Keratinocyte (primary cell): ENCODE measurements at regions not wholly inside any gene's neighbourhood (a gene's known extent, or its start where the extent isn't known, plus 50 kb on each side); places are given as distances from the start of the nearest gene placed in this dataset.

Source experiments
- EZH2 ChIP-seq: IDR thresholded peaks from one replicate; pipeline ENCODE4 v1.6.1; 2012; ENCODE audit warnings: inconsistent platforms, mild to moderate bottlenecking, low read length, moderate library complexity
- TF ChIP-seq, protein P1 (sequence below), 3 experiments: IDR thresholded peaks in 1 of 3; conservative IDR thresholded peaks in 1 of 3; optimal IDR thresholded peaks in 1 of 3; 2 replicates in 2 of 3; 3 replicates in 1 of 3; pipeline versions ENCODE3 to v1.5.1; 2011; ENCODE audit warnings: low read length in 3 of 3, mild to moderate bottlenecking in 3 of 3, moderate library complexity in 2 of 3, control low read depth in 1 of 3, inconsistent platforms in 1 of 3; ENCODE audit not compliant: insufficient read depth in 2 of 3; ENCODE audit errors: extremely low read depth in 1 of 3

DNA sequence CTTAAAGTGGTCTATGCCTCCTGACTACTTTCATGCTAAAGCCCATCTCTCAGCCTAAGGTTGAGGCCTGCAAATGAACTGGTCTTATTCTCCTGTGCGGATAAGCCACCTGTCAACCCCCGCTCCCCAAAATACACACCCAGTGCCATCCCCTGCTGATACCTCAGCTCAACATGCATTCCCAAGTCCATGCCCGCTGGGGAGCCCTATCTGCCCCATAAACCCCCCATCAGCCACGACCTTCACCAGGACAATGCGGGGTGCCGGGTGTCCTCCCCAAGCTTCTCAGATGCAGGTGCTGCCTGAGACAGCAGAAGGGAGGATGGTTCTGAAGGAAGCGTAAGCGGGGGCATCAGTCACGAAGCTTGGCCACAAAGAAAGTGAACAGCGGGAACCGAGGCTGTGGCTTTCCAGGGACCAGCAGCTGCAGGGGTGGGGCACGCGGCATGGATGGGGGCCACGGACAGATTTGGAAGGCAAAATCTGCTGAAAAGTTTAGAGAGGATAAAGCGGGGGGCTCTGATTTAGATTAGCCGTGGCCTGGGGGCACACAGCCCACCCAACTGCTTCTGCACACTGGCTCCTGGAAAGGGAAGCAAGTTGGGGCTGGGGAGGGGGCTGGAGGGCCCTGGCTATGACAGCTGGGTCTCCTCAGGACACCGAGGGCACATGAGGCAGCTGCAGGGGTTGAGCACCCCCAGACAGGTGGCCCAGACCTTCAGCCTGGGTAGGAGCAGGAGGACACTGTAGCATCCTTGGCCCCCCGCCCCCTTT, 1391.9 kb downstream of the TBC1D22A start:
- TF ChIP-seq, protein P1, sequence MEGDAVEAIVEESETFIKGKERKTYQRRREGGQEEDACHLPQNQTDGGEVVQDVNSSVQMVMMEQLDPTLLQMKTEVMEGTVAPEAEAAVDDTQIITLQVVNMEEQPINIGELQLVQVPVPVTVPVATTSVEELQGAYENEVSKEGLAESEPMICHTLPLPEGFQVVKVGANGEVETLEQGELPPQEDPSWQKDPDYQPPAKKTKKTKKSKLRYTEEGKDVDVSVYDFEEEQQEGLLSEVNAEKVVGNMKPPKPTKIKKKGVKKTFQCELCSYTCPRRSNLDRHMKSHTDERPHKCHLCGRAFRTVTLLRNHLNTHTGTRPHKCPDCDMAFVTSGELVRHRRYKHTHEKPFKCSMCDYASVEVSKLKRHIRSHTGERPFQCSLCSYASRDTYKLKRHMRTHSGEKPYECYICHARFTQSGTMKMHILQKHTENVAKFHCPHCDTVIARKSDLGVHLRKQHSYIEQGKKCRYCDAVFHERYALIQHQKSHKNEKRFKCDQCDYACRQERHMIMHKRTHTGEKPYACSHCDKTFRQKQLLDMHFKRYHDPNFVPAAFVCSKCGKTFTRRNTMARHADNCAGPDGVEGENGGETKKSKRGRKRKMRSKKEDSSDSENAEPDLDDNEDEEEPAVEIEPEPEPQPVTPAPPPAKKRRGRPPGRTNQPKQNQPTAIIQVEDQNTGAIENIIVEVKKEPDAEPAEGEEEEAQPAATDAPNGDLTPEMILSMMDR (optimal IDR thresholded peaks at IDR 0.05 in 1 of 3, IDR thresholded peaks at IDR 0.05 in 1 of 3, conservative IDR thresholded peaks at IDR 0.05 in 1 of 3; ENCODE audit: extremely low read depth in 1 of 3, insufficient read depth in 2 of 3, low read length in 3 of 3): no peak
- no peak for TF ChIP-seq EZH2
